Loucy (cell line): ENCODE measurements at regions not wholly inside any gene's neighbourhood (a gene's known extent, or its start where the extent isn't known, plus 50 kb on each side); places are given as distances from the start of the nearest gene placed in this dataset.

ENCODE experiments used
- H2AFZ ChIP-seq: fragments of 200-600 bp; sonication (generic); 2 replicates; pipeline ENCODE4 v1.6.0; 2016; ENCODE audit warnings: antibody characterized with exemption, mild to moderate bottlenecking, low read length, moderate library complexity
- H3F3A ChIP-seq: fragments of 200-600 bp; 2 replicates; pipeline ENCODE4 v1.6.0; 2016; ENCODE audit warnings: antibody characterized with exemption, low read depth, mild to moderate bottlenecking
- H3K27me3 ChIP-seq: fragments of 200-600 bp; sonication (generic); 2 replicates; pipeline ENCODE4 v1.6.1; 2014; ENCODE audit warnings: low read length, mild to moderate bottlenecking; ENCODE audit not compliant: insufficient read depth, poor library complexity, severe bottlenecking
- H3K36me3 ChIP-seq: fragments of 200-600 bp; sonication (generic); 2 replicates; pipeline ENCODE4 v1.6.1; 2016; ENCODE audit warnings: low read length; ENCODE audit not compliant: insufficient read depth
- H3K4me1 ChIP-seq: fragments of 200-600 bp; sonication (generic); 2 replicates; pipeline ENCODE4 v1.5.1; 2014; ENCODE audit warnings: low read length, mild to moderate bottlenecking; ENCODE audit not compliant: insufficient read depth, poor library complexity, severe bottlenecking
- H3K4me2 ChIP-seq: fragments of 200-600 bp; sonication (generic); 2 replicates; pipeline ENCODE4 v1.6.0; 2014; ENCODE audit warnings: antibody characterized with exemption, low read length, low read depth, mild to moderate bottlenecking; ENCODE audit not compliant: poor library complexity, severe bottlenecking
- H3K4me3 ChIP-seq: fragments of 200-600 bp; sonication (generic); 2 replicates; pipeline ENCODE4 v1.5.1; 2014; ENCODE audit warnings: low read length, mild to moderate bottlenecking, mixed read lengths; ENCODE audit not compliant: poor library complexity, severe bottlenecking
- H3K79me2 ChIP-seq: fragments of 200-600 bp; sonication (generic); 2 replicates; pipeline ENCODE4 v1.6.1; 2014; ENCODE audit warnings: low read length; ENCODE audit not compliant: insufficient read depth
- H3K9ac ChIP-seq: fragments of 200-600 bp; sonication (generic); 2 replicates; pipeline ENCODE4 v1.6.0; 2014; ENCODE audit warnings: mild to moderate bottlenecking, low read depth, low read length, moderate library complexity; ENCODE audit not compliant: poor library complexity, severe bottlenecking
- H3K9me2 ChIP-seq: fragments of 200-600 bp; sonication (generic); replicated peaks from 2 replicates; pipeline ENCODE4 v1.6.1; 2016; ENCODE audit warnings: low read depth, low read length, mixed read lengths
- H3K9me3 ChIP-seq: fragments of 200-600 bp; sonication (generic); 2 replicates; pipeline ENCODE4 v1.6.1; 2014; ENCODE audit warnings: mild to moderate bottlenecking, antibody characterized with exemption, low read length, low read depth; ENCODE audit not compliant: insufficient read depth
- H4K20me1 ChIP-seq: fragments of 200-600 bp; sonication (generic); 2 replicates; pipeline ENCODE4 v1.6.0; 2014; ENCODE audit warnings: antibody characterized with exemption, low read length, mild to moderate bottlenecking; ENCODE audit not compliant: insufficient read depth, poor library complexity, severe bottlenecking
- EZH2phosphoT487 ChIP-seq: fragments of 200-600 bp; IDR thresholded peaks from 2 replicates; pipeline ENCODE4 v1.6.1; 2018; ENCODE audit warnings: antibody characterized with exemption, mild to moderate bottlenecking, moderate library complexity, borderline replicate concordance
- TF ChIP-seq, protein P1 (sequence below): fragments of 200-600 bp; sonication (generic); conservative IDR thresholded peaks from 2 replicates; pipeline ENCODE4 v1.5.1; 2014; ENCODE audit warnings: mild to moderate bottlenecking, antibody characterized with exemption, low read length

DNA sequence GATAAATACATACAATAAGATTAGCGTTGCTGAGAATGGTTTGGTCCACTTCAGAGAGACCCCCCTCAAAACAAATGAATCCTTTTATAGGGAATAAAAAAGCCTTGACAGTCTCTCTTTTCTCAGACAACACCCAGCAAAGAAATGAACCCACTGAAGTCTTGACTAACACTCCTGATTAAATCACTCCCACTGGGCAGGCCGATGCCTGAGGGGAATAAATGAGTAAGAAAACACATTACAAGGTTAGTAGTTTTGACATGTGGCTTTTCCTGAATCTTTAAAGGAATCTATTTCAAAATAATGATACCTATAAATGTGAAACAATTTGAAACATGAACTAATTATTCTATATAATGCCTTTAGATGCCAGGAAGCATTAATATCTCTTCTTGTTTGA is 146.9 kb upstream of the POGK start:
- TF ChIP-seq, protein P1, sequence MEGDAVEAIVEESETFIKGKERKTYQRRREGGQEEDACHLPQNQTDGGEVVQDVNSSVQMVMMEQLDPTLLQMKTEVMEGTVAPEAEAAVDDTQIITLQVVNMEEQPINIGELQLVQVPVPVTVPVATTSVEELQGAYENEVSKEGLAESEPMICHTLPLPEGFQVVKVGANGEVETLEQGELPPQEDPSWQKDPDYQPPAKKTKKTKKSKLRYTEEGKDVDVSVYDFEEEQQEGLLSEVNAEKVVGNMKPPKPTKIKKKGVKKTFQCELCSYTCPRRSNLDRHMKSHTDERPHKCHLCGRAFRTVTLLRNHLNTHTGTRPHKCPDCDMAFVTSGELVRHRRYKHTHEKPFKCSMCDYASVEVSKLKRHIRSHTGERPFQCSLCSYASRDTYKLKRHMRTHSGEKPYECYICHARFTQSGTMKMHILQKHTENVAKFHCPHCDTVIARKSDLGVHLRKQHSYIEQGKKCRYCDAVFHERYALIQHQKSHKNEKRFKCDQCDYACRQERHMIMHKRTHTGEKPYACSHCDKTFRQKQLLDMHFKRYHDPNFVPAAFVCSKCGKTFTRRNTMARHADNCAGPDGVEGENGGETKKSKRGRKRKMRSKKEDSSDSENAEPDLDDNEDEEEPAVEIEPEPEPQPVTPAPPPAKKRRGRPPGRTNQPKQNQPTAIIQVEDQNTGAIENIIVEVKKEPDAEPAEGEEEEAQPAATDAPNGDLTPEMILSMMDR: no peak
- TF ChIP-seq EZH2phosphoT487: no peak
- Histone ChIP-seq H3K27me3 (no peaks in the 10 kb centered on the region), H3K9me3 (no peaks in the 10 kb centered on the region)

DNA sequence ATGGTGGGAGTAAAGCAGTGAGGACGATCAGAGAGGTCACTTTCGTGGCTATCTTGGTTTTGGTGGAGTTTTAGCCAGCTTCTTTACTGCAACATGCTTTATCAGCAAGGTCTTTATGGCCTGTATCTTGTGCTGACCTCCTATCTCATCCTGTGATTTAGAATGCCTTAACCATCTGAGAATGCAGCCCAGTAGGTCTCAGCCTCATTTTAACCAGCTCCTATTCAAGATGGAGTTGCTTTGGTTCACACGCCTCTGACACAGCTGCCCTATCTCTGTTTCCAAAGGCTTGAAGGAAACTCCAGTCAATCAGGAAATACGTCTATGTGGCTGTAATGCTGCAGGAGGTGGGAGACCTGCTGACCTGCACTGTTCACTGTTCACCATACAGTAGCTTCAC is 146.1 kb upstream of the POGK start:
- Histone ChIP-seq H3F3A (no peaks in the 10 kb centered on the region), H3K9me3 (no peaks in the 10 kb centered on the region), H3K4me1 (no peaks in the 10 kb centered on the region), H3K4me3 (no peak overlapping the region), H3K27me3 (no peaks in the 10 kb centered on the region), H4K20me1 (no peaks in the 10 kb centered on the region), H3K9ac (no peak overlapping the region), H3K79me2 (no peaks in the 10 kb centered on the region), H2AFZ (no peak overlapping the region), H3K36me3 (no peaks in the 10 kb centered on the region), H3K4me2 (no peak overlapping the region), H3K9me2 (no peaks in the 10 kb centered on the region)
- TF ChIP-seq, protein P1: no peak
- no peak for TF ChIP-seq EZH2phosphoT487

More for the DNA sequence above, 146.9 kb upstream of the POGK start:
- no peak overlapping the region for H3K4me3 ChIP-seq
- no peaks in the 10 kb centered on the region for H3K36me3 ChIP-seq
- no peaks in the 10 kb centered on the region for H3F3A ChIP-seq
- H3K79me2 ChIP-seq: no peaks in the 10 kb centered on the region
- no peaks in the 10 kb centered on the region for H3K9me2 ChIP-seq
- no peak overlapping the region for H2AFZ ChIP-seq
- H4K20me1 ChIP-seq: no peaks in the 10 kb centered on the region
- no peaks in the 10 kb centered on the region for H3K4me1 ChIP-seq
- H3K4me2 ChIP-seq: no peak overlapping the region
- H3K9ac ChIP-seq: no peak overlapping the region

DNA sequence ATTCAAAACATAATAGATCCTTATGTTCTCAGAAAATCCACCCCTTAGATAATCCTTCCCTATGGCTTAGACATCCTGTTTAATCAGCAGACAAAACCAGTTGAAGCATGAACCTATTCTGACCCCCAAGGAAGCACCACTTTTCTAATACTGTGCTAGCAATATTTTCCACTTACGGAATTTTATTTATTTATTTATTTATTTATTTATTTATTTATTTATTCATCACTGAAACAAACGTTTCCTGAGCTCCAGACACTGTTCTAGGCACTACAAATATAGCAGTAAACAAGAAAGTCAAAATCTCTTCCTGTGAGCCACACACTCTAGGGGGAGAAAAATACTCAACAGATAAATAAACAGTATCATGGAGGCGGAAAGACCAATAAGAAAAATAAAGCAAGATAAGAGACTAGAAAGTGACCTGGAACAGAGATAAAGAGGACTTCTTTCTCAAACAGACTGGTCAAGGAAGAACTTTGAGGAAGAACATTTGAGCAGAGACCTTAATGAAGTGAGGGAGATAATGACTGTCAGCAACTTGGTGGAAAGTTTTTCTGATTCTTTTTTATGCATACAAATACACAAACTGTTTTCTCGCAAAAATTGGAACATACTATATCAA is 145.5 kb upstream of the POGK start:
- no peaks in the 10 kb centered on the region for H3K4me1 ChIP-seq
- H3K27me3 ChIP-seq: no peaks in the 10 kb centered on the region
- no peaks in the 10 kb centered on the region for H3K9me2 ChIP-seq
- H3K9me3 ChIP-seq: no peaks in the 10 kb centered on the region
- no peaks in the 10 kb centered on the region for H3F3A ChIP-seq
- no peak overlapping the region for H3K4me3 ChIP-seq
- no peak overlapping the region for H3K4me2 ChIP-seq
- no peaks in the 10 kb centered on the region for H4K20me1 ChIP-seq
- no peak overlapping the region for H3K9ac ChIP-seq
- H2AFZ ChIP-seq: no peak overlapping the region
- H3K79me2 ChIP-seq: no peaks in the 10 kb centered on the region
- no peak for TF ChIP-seq EZH2phosphoT487
- TF ChIP-seq, protein P1: no peak
- no peaks in the 10 kb centered on the region for H3K36me3 ChIP-seq
